Glomerular visceral epithelial cell (primary cell): ENCODE measurements at regions not wholly inside any gene's neighbourhood (a gene's known extent, or its start where the extent isn't known, plus 50 kb on each side); places are given as distances from the start of the nearest gene placed in this dataset.
"Not testable (repeated sequence)": the region's sequence is repeated elsewhere in the genome, so short reads cannot be mapped to it uniquely, and the experiment has no call there.

ENCODE experiments used
- DNase-seq: peaks from one replicate; pipeline ENCODE4 v3.0.0-alpha.2; 2016; ENCODE audit errors: extremely low spot score

- DNase-seq = no peak
Observed at GRCh38 chr6:78502386-78502887, 364.9 kb upstream of the IRAK1BP1 start.

- DNase-seq = no peak
Observed at GRCh38 chr6:78505178-78505577, 362.2 kb upstream of the IRAK1BP1 start.

- no peak for DNase-seq
Observed at GRCh38 chr6:78511009-78511408, 356.3 kb upstream of the IRAK1BP1 start.

GRCh38 chr6:78513856-78514255 is 353.5 kb upstream of the IRAK1BP1 start:
- no peak for DNase-seq

- no peak for DNase-seq
Observed at GRCh38 chr6:78515271-78515670, 352.1 kb upstream of the IRAK1BP1 start.

- no peak for DNase-seq
Observed at GRCh38 chr6:78517399-78517798, 350.0 kb upstream of the IRAK1BP1 start.

- DNase-seq = no peak
Observed at GRCh38 chr6:78523622-78524021, 343.7 kb upstream of the IRAK1BP1 start.

- DNase-seq = no peak
Observed at GRCh38 chr6:78525976-78526375, 341.4 kb upstream of the IRAK1BP1 start.

- DNase-seq = no peak
Observed at GRCh38 chr6:78526432-78526831, 340.9 kb upstream of the IRAK1BP1 start.

GRCh38 chr6:78528926-78529325 is 338.4 kb upstream of the IRAK1BP1 start:
- DNase-seq = no peak

GRCh38 chr6:78530208-78530607 is 337.1 kb upstream of the IRAK1BP1 start:
- DNase-seq = no peak

GRCh38 chr6:78533426-78533825 is 333.9 kb upstream of the IRAK1BP1 start:
- DNase-seq = no peak

- no peak for DNase-seq
Observed at GRCh38 chr6:78533876-78534275, 333.5 kb upstream of the IRAK1BP1 start.

GRCh38 chr6:78538002-78538401 is 329.3 kb upstream of the IRAK1BP1 start:
- no peak for DNase-seq

- DNase-seq = not testable (repeated sequence)
Observed at GRCh38 chr6:78547636-78548035, 319.7 kb upstream of the IRAK1BP1 start.

GRCh38 chr6:78551361-78551760 is 316.0 kb upstream of the IRAK1BP1 start:
- DNase-seq = no peak

GRCh38 chr6:78552435-78552834 is 314.9 kb upstream of the IRAK1BP1 start:
- no peak for DNase-seq

- no peak for DNase-seq
Observed at GRCh38 chr6:78554341-78554740, 313.0 kb upstream of the IRAK1BP1 start.

GRCh38 chr6:78559056-78559455 is 308.3 kb upstream of the IRAK1BP1 start:
- peak; percentile 41 for DNase-seq

- DNase-seq = no peak
Observed at GRCh38 chr6:78561015-78561414, 306.3 kb upstream of the IRAK1BP1 start.

GRCh38 chr6:78565997-78566396 is 301.4 kb upstream of the IRAK1BP1 start:
- DNase-seq = no peak

GRCh38 chr6:78570044-78570443 is 297.3 kb upstream of the IRAK1BP1 start:
- DNase-seq = no peak

- no peak for DNase-seq
Observed at GRCh38 chr6:78577585-78577984, 289.8 kb upstream of the IRAK1BP1 start.

GRCh38 chr6:78578430-78578829 is 288.9 kb upstream of the IRAK1BP1 start:
- no peak for DNase-seq

- no peak for DNase-seq
Observed at GRCh38 chr6:78580923-78581322, 286.4 kb upstream of the IRAK1BP1 start.
